BE2C (cell line): ENCODE measurements at regions not wholly inside any gene's neighbourhood (a gene's known extent, or its start where the extent isn't known, plus 50 kb on each side); places are given as distances from the start of the nearest gene placed in this dataset.

Experiments
- DNase-seq: peaks from one replicate; pipeline ENCODE4 v3.0.0-alpha.2; 2020
- H3K27me3 ChIP-seq: fragments of 250-450 bp; sonication (Bioruptor Pico); 2 replicates; pipeline ENCODE4 v1.5.1; 2020; ENCODE audit warnings: mild to moderate bottlenecking
- H3K36me3 ChIP-seq: fragments of 250-450 bp; sonication (Bioruptor Pico); 2 replicates; pipeline ENCODE4 v1.5.1; 2020; ENCODE audit warnings: mild to moderate bottlenecking
- H3K4me1 ChIP-seq: fragments of 250-450 bp; sonication (Bioruptor Pico); 2 replicates; pipeline ENCODE4 v1.5.1; 2020
- H3K4me3 ChIP-seq: 2 replicates; pipeline ENCODE4 v1.5.1; 2011; ENCODE audit warnings: low read depth, low read length
- H3K9me3 ChIP-seq: fragments of 250-450 bp; sonication (Bioruptor Pico); 2 replicates; pipeline ENCODE4 v1.5.1; 2020
- TF ChIP-seq, protein P1 (sequence below): IDR thresholded peaks from 2 replicates; pipeline ENCODE4 v1.5.1; 2012; ENCODE audit warnings: mild to moderate bottlenecking, low read depth, low read length

DNA sequence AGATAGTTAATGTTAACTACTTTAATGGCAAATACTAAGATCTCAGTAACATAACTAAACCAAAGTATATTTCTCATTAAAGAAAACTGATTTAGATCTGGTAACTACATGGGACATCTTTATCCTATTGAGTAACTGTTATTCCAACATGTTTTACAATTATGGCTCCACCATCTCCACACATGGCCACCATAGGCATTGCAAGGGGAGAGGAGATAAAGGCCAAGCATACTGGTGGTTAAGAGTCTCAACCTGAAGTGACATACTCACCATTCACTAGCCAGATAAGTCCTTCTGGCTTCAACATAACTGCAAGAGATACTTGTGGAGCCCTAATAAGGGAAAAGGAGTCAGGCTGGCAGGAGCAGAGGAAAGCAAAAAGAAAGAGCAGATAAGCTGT, 1586.4 kb upstream of the SPRY2 start:
- H3K4me3 ChIP-seq: no peak overlapping the region
- TF ChIP-seq, protein P1, sequence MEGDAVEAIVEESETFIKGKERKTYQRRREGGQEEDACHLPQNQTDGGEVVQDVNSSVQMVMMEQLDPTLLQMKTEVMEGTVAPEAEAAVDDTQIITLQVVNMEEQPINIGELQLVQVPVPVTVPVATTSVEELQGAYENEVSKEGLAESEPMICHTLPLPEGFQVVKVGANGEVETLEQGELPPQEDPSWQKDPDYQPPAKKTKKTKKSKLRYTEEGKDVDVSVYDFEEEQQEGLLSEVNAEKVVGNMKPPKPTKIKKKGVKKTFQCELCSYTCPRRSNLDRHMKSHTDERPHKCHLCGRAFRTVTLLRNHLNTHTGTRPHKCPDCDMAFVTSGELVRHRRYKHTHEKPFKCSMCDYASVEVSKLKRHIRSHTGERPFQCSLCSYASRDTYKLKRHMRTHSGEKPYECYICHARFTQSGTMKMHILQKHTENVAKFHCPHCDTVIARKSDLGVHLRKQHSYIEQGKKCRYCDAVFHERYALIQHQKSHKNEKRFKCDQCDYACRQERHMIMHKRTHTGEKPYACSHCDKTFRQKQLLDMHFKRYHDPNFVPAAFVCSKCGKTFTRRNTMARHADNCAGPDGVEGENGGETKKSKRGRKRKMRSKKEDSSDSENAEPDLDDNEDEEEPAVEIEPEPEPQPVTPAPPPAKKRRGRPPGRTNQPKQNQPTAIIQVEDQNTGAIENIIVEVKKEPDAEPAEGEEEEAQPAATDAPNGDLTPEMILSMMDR: peak; percentile 49
- H3K36me3 ChIP-seq: no peaks in the 10 kb centered on the region
- DNase-seq: peak; percentile 13
- no peaks in the 10 kb centered on the region for H3K4me1 ChIP-seq
- no peaks in the 10 kb centered on the region for H3K9me3 ChIP-seq
- no peaks in the 10 kb centered on the region for H3K27me3 ChIP-seq

DNA sequence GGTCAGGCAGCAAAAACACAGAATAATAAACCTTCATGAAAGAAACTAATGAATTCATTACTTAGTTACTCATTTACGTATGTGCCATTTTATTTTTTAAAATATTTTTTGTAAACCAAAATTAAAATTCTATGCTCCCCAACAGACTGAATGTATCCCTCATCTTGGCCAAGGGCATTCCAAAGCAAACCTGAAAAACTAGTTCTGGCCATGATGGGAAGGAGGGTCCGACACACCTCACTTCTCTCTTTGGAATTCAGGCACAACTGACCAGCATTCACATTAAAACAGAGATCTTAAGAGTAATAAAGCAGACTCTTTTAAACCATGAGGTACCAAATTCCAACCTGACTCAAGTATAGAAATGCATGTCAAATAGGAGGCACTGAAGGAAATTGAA, 1576.9 kb upstream of the SPRY2 start:
- Histone ChIP-seq H3K27me3 (no peaks in the 10 kb centered on the region), H3K4me3 (no peak overlapping the region), H3K4me1 (no peaks in the 10 kb centered on the region), H3K9me3 (no peaks in the 10 kb centered on the region), H3K36me3 (no peaks in the 10 kb centered on the region)
- TF ChIP-seq, protein P1: no peak
- no peak for DNase-seq

DNA sequence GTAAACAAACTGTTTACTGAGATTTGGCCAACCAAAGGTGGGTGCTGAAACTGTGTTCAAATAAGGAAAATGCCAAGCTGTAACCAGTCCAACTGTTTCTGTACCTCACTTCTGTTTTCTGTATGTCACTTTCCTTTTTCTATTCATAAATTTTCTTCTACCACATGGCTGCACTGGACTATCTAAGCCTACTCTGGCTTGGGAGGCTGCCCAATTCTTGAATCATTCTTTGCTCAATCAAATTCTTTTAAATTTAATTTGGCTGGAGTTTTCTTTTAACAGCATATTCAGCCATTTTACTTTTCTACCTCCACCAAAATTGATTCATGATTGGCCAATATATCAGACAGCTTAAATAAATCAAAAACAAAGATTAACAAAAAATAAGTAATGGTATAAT, 1575.5 kb upstream of the SPRY2 start:
- Histone ChIP-seq H3K4me3 (no peak overlapping the region), H3K27me3 (no peaks in the 10 kb centered on the region), H3K4me1 (no peaks in the 10 kb centered on the region), H3K9me3 (no peaks in the 10 kb centered on the region), H3K36me3 (no peaks in the 10 kb centered on the region)
- no peak for DNase-seq
- TF ChIP-seq, protein P1: no peak

- TF ChIP-seq, protein P1: no peak
- H3K4me3 ChIP-seq: no peak overlapping the region
- H3K27me3 ChIP-seq: no peaks in the 10 kb centered on the region
- no peaks in the 10 kb centered on the region for H3K9me3 ChIP-seq
- H3K36me3 ChIP-seq: no peaks in the 10 kb centered on the region
- DNase-seq: no peak
- H3K4me1 ChIP-seq: no peaks in the 10 kb centered on the region
Measured at GRCh38 chr13:81907787-81908372, 1567.0 kb upstream of the SPRY2 start.

- H3K9me3 ChIP-seq: no peaks in the 10 kb centered on the region; the same call in 1 of the 2 replicates
- TF ChIP-seq, protein P1: no peak
- no peaks in the 10 kb centered on the region for H3K27me3 ChIP-seq
- no peaks in the 10 kb centered on the region for H3K36me3 ChIP-seq
- H3K4me3 ChIP-seq: no peak overlapping the region
- DNase-seq: no peak
- no peaks in the 10 kb centered on the region for H3K4me1 ChIP-seq
Measured at GRCh38 chr13:81888855-81889254, 1547.9 kb upstream of the SPRY2 start.

DNA sequence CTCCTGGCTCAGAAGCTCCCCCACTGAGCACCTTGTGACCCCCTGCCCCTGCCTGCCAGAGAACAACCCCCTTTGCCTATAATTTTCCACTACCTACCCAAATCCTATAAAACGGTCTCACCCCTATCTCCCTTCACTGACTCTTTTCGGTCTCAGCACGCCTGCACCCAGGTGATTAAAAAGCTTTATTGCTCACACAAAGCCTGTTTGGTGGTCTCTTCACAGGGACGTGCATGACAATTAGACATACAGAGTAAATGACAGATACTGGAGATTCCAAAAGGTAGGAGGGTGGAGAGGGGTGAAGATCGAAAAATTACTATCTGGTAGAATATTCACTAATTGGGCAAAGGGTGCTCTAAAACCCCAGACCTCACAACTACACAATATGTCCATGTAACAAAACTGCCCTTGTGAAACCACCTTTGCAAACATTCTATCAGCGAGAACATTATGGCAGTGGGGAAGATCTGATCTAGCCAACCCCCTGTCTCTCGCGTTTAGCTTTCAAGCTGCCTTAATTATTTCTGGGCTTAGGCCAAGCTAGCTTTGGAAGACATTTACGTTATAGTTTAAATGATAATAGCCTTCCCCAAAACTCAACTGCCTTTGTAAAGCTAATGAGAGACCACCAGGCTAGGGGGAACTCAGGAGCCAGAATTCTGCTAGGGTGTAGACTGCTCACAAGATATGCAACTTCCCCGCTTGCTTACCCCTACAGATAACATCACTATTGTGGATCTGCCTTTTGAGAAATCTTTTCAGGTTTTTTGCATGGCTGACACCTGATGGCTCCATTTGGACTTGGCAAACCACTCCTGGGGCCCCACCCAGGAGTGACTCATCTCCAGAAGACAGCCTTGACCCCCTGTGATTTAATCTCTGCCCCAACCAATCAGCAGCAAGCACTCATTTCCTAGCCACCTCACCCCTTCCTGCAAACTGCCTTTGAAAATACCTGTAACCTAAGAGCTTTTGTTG, 1534.0 kb upstream of the SPRY2 start:
- TF ChIP-seq, protein P1: no peak
- no peaks in the 10 kb centered on the region for H3K36me3 ChIP-seq
- peaks cover 2% of the 10 kb centered on the region; the same call in 1 of the 2 replicates for H3K4me1 ChIP-seq
- H3K4me3 ChIP-seq: no peak overlapping the region
- no peaks in the 10 kb centered on the region for H3K27me3 ChIP-seq
- no peak for DNase-seq
- no peaks in the 10 kb centered on the region for H3K9me3 ChIP-seq
